ENCODE measurements at regions not wholly inside any gene's neighbourhood (a gene's known extent, or its start where the extent isn't known, plus 50 kb on each side); places are given as distances from the start of the nearest gene placed in this dataset.

GRCh38 chr18:52150050-52150449 is 189.9 kb upstream of the DCC start:
- TF ChIP-seq CTCF (IDR thresholded peaks at IDR 0.05): no peak

- TF ChIP-seq CTCF (IDR thresholded peaks at IDR 0.05): no peak
Observed at GRCh38 chr18:52152036-52152435, 188.0 kb upstream of the DCC start.

- no peak for TF ChIP-seq CTCF (IDR thresholded peaks at IDR 0.05)
Observed at GRCh38 chr18:52156166-52156565, 183.8 kb upstream of the DCC start.

- TF ChIP-seq CTCF (IDR thresholded peaks at IDR 0.05): no peak
Observed at GRCh38 chr18:52160636-52161035, 179.4 kb upstream of the DCC start.

- no peak for TF ChIP-seq CTCF (IDR thresholded peaks at IDR 0.05)
Observed at GRCh38 chr18:52163478-52163877, 176.5 kb upstream of the DCC start.

- no peak for TF ChIP-seq CTCF (IDR thresholded peaks at IDR 0.05)
Observed at GRCh38 chr18:52174220-52174619, 165.8 kb upstream of the DCC start.

- no peak for TF ChIP-seq CTCF (IDR thresholded peaks at IDR 0.05)
Observed at GRCh38 chr18:52175406-52175805, 164.6 kb upstream of the DCC start.

- no peak for TF ChIP-seq CTCF (IDR thresholded peaks at IDR 0.05)
Observed at GRCh38 chr18:52183107-52183506, 156.9 kb upstream of the DCC start.

All from LNCAP (cell line).